RPMI8226 (cell line): ENCODE measurements at regions not wholly inside any gene's neighbourhood (a gene's known extent, or its start where the extent isn't known, plus 50 kb on each side); places are given as distances from the start of the nearest gene placed in this dataset.
"Not testable (repeated sequence)": the region's sequence is repeated elsewhere in the genome, so short reads cannot be mapped to it uniquely, and the experiment has no call there.

Experiments used
- DNase-seq: peaks from one replicate; pipeline ENCODE4 v3.0.0-alpha.2; 2015

GRCh38 chr3:165624761-165625160 lies 212.5 kb downstream of the BCHE start:
- DNase-seq = peak; percentile 16

- DNase-seq = no peak
These were observed 214.9 kb downstream of the BCHE start for GRCh38 chr3:165622356-165622755.

- no peak for DNase-seq
These were observed 218.2 kb downstream of the BCHE start for GRCh38 chr3:165619069-165619468.

GRCh38 chr3:165617134-165617533 lies 220.1 kb downstream of the BCHE start:
- DNase-seq = no peak

GRCh38 chr3:165614337-165614736 lies 222.9 kb downstream of the BCHE start:
- no peak for DNase-seq

GRCh38 chr3:165613014-165613413 lies 224.2 kb downstream of the BCHE start:
- no peak for DNase-seq

GRCh38 chr3:165607221-165607620 lies 230.0 kb downstream of the BCHE start:
- no peak for DNase-seq

- DNase-seq = no peak
These were observed 234.0 kb downstream of the BCHE start for GRCh38 chr3:165603196-165603595.

GRCh38 chr3:165572566-165572965 lies 264.7 kb downstream of the BCHE start:
- DNase-seq = not testable (repeated sequence)

GRCh38 chr3:165568907-165569462 lies 268.2 kb downstream of the BCHE start:
- DNase-seq = no peak

- DNase-seq = no peak
These were observed 281.4 kb downstream of the BCHE start for GRCh38 chr3:165555785-165556184.

GRCh38 chr3:165553371-165553770 lies 283.9 kb downstream of the BCHE start:
- no peak for DNase-seq

- DNase-seq = peak; percentile 91
These were observed 287.6 kb downstream of the BCHE start for GRCh38 chr3:165549665-165550064.

- DNase-seq = no peak
These were observed 288.2 kb downstream of the BCHE start for GRCh38 chr3:165549037-165549436.

- no peak for DNase-seq
These were observed 292.2 kb downstream of the BCHE start for GRCh38 chr3:165545059-165545458.

- no peak for DNase-seq
These were observed 292.8 kb downstream of the BCHE start for GRCh38 chr3:165544432-165544831.

GRCh38 chr3:165538166-165538565 lies 299.1 kb downstream of the BCHE start:
- DNase-seq = no peak

GRCh38 chr3:165532851-165533250 lies 304.4 kb downstream of the BCHE start:
- DNase-seq = no peak

- DNase-seq = no peak
These were observed 307.8 kb downstream of the BCHE start for GRCh38 chr3:165529451-165529850.

GRCh38 chr3:165526367-165526766 lies 310.9 kb downstream of the BCHE start:
- no peak for DNase-seq

GRCh38 chr3:165523801-165524200 lies 313.4 kb downstream of the BCHE start:
- DNase-seq = no peak

- peak; percentile 14 for DNase-seq
These were observed 314.8 kb downstream of the BCHE start for GRCh38 chr3:165522386-165522785.

- DNase-seq = peak; percentile 87
These were observed 315.9 kb downstream of the BCHE start for GRCh38 chr3:165521131-165521871.

- DNase-seq = no peak
These were observed 317.5 kb downstream of the BCHE start for GRCh38 chr3:165519687-165520086.

GRCh38 chr3:165518346-165518745 lies 318.9 kb downstream of the BCHE start:
- no peak for DNase-seq
